ENCODE measurements at regions not wholly inside any gene's neighbourhood (a gene's known extent, or its start where the extent isn't known, plus 50 kb on each side); places are given as distances from the start of the nearest gene placed in this dataset.

DNA sequence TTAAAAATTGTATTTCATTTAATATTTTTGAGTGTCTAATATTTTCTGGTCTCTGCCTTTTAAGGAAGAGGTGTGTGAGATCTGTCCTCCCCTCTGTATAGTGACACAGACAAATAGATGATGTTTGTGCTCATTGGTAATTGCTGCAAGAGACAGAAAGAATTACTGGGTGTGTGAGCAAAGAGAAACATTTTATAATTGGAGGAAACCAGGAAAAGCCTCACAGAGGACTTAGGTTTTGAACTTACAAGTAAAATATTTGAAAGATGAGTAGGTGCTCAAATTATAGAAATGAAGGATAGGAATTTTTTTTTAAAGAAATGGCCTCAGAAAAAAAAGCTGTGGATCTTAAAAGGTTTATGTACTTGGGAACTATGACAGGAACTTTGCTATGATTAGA, 149.8 kb downstream of the SPCS3 start:
- H3K18ac ChIP-seq (ENCODE audit: insufficient read length, low read depth, low read length): no peak overlapping the region
- H3K23ac ChIP-seq (ENCODE audit: insufficient read length, low read depth, low read length): no peak overlapping the region
- no peak overlapping the region for H2BK5ac ChIP-seq (ENCODE audit: insufficient read length, low read length)
- Mint-ChIP-seq H3K36me3 (ENCODE audit: insufficient read depth in 1 of 3, low read depth in 3 of 3) (no peaks in the 10 kb centered on the region), H3K4me1 (no peaks in the 10 kb centered on the region), H3K9me3 (peaks cover 0 to 5% of the 10 kb centered on the region in 2 experiments; a peak in 4 of 5 replicates), H3K27me3 (ENCODE audit: low read depth) (no peaks in the 10 kb centered on the region), H3K4me3 (no peak overlapping the region), H3K27ac (no peak overlapping the region)
- no peak overlapping the region for H4K8ac ChIP-seq (replicated peaks; ENCODE audit: insufficient read length, low read depth, low read length)
- no peaks in the 10 kb centered on the region for H3K4me1 ChIP-seq (ENCODE audit: insufficient read depth, low read length)
- no peaks in the 10 kb centered on the region for H3K9me3 ChIP-seq (ENCODE audit: control insufficient read depth, low read depth, low read length)
- H2BK15ac ChIP-seq (ENCODE audit: low read depth, low read length): no peak overlapping the region
- H3K27me3 ChIP-seq (ENCODE audit: insufficient read depth, low read length): no peaks in the 10 kb centered on the region
- H3K4me2 ChIP-seq (ENCODE audit: insufficient read depth, insufficient read length, low read length): no peak overlapping the region
- H2BK12ac ChIP-seq (ENCODE audit: insufficient read length, low read depth, low read length): no peak overlapping the region
- H3K9ac ChIP-seq (ENCODE audit: extremely low read depth, insufficient read length, low read length): no peak overlapping the region
- H4K5ac ChIP-seq (ENCODE audit: insufficient read length, low read depth, low read length): no peak overlapping the region
- no peak overlapping the region for H3K27ac ChIP-seq (ENCODE audit: insufficient read length, low read depth, low read length)
- no peak overlapping the region for H3T11ph ChIP-seq (ENCODE audit: low read length)
- H3K23me2 ChIP-seq (ENCODE audit: insufficient read length, low read depth, low read length, poor library complexity, severe bottlenecking): no peaks in the 10 kb centered on the region
- H4K20me1 ChIP-seq (ENCODE audit: control insufficient read depth, insufficient read depth, insufficient read length): no peaks in the 10 kb centered on the region
- TF ChIP-seq, protein P1, sequence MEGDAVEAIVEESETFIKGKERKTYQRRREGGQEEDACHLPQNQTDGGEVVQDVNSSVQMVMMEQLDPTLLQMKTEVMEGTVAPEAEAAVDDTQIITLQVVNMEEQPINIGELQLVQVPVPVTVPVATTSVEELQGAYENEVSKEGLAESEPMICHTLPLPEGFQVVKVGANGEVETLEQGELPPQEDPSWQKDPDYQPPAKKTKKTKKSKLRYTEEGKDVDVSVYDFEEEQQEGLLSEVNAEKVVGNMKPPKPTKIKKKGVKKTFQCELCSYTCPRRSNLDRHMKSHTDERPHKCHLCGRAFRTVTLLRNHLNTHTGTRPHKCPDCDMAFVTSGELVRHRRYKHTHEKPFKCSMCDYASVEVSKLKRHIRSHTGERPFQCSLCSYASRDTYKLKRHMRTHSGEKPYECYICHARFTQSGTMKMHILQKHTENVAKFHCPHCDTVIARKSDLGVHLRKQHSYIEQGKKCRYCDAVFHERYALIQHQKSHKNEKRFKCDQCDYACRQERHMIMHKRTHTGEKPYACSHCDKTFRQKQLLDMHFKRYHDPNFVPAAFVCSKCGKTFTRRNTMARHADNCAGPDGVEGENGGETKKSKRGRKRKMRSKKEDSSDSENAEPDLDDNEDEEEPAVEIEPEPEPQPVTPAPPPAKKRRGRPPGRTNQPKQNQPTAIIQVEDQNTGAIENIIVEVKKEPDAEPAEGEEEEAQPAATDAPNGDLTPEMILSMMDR (conservative IDR thresholded peaks at IDR 0.05): no peak
- no peak overlapping the region for H3K14ac ChIP-seq (ENCODE audit: insufficient read depth, low read length)
- no peak overlapping the region for H4K91ac ChIP-seq (ENCODE audit: insufficient read length, low read depth, low read length)
- no peak overlapping the region for H2BK120ac ChIP-seq (ENCODE audit: low read depth, low read length, poor library complexity, severe bottlenecking)
- no peak overlapping the region for H2AK5ac ChIP-seq (ENCODE audit: insufficient read length, low read length)
- no peak overlapping the region for H3K56ac ChIP-seq (ENCODE audit: insufficient read length, low read depth, low read length)
- H3K4ac ChIP-seq (ENCODE audit: low read depth, low read length): no peak overlapping the region
- H2AFZ ChIP-seq (ENCODE audit: low read length): no peak overlapping the region
- H3K79me2 ChIP-seq (ENCODE audit: insufficient read depth, low read length): no peaks in the 10 kb centered on the region
- H2BK20ac ChIP-seq (ENCODE audit: low read depth, low read length, poor library complexity, severe bottlenecking): no peak overlapping the region
- no peaks in the 10 kb centered on the region for H3K79me1 ChIP-seq (ENCODE audit: insufficient read depth, low read depth, low read length, poor library complexity, severe bottlenecking)
- no peak for DNase-seq
